AG10803 (cell line): ENCODE measurements at regions not wholly inside any gene's neighbourhood (a gene's known extent, or its start where the extent isn't known, plus 50 kb on each side); places are given as distances from the start of the nearest gene placed in this dataset.
"Not testable (repeated sequence)": the region's sequence is repeated elsewhere in the genome, so short reads cannot be mapped to it uniquely, and the experiment has no call there.

ENCODE experiments used
- DNase-seq: peaks from one replicate; pipeline ENCODE4 v3.0.0; 2010; ENCODE audit warnings: low read depth
- H3K4me3 ChIP-seq: 2 replicates; pipeline ENCODE4 v1.5.1; 2011; ENCODE audit warnings: mild to moderate bottlenecking, low read length, control low read depth
- TF ChIP-seq, protein P1 (sequence below): conservative IDR thresholded peaks from 2 replicates; pipeline ENCODE4 v1.5.1; 2011; ENCODE audit warnings: mild to moderate bottlenecking, low read length, control low read depth, inconsistent platforms

GRCh38 chr7:131937868-131938267 lies 381.4 kb upstream of the PODXL start:
- no peak overlapping the region for H3K4me3 ChIP-seq
- TF ChIP-seq, protein P1, sequence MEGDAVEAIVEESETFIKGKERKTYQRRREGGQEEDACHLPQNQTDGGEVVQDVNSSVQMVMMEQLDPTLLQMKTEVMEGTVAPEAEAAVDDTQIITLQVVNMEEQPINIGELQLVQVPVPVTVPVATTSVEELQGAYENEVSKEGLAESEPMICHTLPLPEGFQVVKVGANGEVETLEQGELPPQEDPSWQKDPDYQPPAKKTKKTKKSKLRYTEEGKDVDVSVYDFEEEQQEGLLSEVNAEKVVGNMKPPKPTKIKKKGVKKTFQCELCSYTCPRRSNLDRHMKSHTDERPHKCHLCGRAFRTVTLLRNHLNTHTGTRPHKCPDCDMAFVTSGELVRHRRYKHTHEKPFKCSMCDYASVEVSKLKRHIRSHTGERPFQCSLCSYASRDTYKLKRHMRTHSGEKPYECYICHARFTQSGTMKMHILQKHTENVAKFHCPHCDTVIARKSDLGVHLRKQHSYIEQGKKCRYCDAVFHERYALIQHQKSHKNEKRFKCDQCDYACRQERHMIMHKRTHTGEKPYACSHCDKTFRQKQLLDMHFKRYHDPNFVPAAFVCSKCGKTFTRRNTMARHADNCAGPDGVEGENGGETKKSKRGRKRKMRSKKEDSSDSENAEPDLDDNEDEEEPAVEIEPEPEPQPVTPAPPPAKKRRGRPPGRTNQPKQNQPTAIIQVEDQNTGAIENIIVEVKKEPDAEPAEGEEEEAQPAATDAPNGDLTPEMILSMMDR = no peak

DNA sequence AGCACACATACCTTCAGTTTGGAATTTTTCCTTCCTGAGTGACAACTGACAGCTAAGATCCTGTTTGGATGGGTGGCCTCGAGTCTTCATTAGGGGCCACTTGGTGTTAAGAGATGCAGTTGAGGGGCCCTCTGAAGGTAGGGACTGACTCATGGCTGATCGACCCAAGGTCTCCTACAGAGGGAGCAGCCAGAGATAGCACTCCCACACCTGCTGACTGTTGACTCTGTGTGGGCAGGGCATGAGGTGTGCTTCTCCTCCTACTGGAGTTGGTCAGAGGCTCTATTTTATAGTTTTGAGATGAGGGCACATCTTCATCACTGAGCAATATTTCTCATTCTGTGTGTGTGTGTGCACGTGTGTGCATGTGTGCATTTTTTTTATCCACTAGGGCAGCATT lies 378.8 kb upstream of the PODXL start:
- no peak for DNase-seq
- TF ChIP-seq, protein P1 = no peak
- H3K4me3 ChIP-seq = no peak overlapping the region

More at GRCh38 chr7:131937868-131938267, 381.4 kb upstream of the PODXL start:
- DNase-seq = no peak

- DNase-seq = no peak
- TF ChIP-seq, protein P1 = no peak
These were observed 378.0 kb upstream of the PODXL start for GRCh38 chr7:131934452-131934851.

GRCh38 chr7:131933751-131934289 lies 377.4 kb upstream of the PODXL start:
- TF ChIP-seq, protein P1 = no peak
- no peak overlapping the region for H3K4me3 ChIP-seq
- no peak for DNase-seq

More at GRCh38 chr7:131934452-131934851, 378.0 kb upstream of the PODXL start:
- H3K4me3 ChIP-seq = no peak overlapping the region

- not testable (repeated sequence) for H3K4me3 ChIP-seq, DNase-seq
These were observed 376.8 kb upstream of the PODXL start for GRCh38 chr7:131933219-131933618.

GRCh38 chr7:131932271-131932670 lies 375.8 kb upstream of the PODXL start:
- TF ChIP-seq, protein P1 = no peak
- DNase-seq = no peak
- no peak overlapping the region for H3K4me3 ChIP-seq

DNA sequence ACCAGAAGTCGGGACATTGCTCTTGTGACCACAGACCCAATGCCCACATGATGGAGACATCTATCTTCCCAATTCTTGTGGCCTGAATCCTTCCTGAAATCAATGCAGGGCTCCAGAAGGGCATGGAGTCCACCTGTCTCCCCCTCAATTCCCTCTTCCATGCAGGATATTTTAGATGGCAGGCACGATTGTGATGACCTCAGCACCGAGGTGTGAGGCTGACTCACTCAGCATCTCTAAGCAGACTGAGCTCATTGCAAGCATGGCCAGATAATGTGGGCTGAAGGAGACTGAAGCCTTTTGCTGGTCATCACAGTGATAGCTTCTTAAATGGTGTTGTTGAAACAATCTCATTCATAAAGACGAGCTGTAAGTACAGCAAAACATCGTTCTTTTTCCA lies 374.9 kb upstream of the PODXL start:
- no peak overlapping the region for H3K4me3 ChIP-seq
- DNase-seq = no peak
- TF ChIP-seq, protein P1 = no peak

GRCh38 chr7:131929632-131930031 lies 373.2 kb upstream of the PODXL start:
- TF ChIP-seq, protein P1 = no peak

More at GRCh38 chr7:131929632-131930031, 373.2 kb upstream of the PODXL start:
- no peak for DNase-seq
- no peak overlapping the region for H3K4me3 ChIP-seq
